ENCODE measurements at regions not wholly inside any gene's neighbourhood (a gene's known extent, or its start where the extent isn't known, plus 50 kb on each side); places are given as distances from the start of the nearest gene placed in this dataset.

GRCh38 chr10:93180482-93180931 lies 106.8 kb downstream of the CYP26A1 start:
- no peak for DNase-seq

- no peak for DNase-seq
Measured at GRCh38 chr10:93181271-93182048, 107.8 kb downstream of the CYP26A1 start.

- no peak for DNase-seq
Measured at GRCh38 chr10:93182049-93182327, 108.3 kb downstream of the CYP26A1 start.

DNA sequence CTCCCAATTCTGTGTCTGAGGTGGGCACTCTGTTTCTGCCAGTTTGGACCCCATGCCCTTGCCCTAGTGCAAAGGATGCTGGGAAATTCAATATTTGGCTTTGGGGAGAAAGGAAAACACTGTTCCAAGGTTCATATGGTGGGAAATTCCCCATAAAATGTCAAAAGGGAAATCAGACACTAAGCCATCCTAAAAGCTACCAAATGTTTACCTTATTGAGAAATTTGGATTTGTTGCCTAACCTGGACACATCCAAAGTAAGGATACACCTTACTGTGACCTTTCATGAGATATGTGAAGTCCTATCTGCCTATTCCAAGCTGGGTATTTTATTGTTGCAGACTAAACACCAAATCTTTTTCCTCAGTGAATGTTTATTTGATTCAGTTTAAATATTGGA lies 109.1 kb downstream of the CYP26A1 start:
- DNase-seq, result no peak

GRCh38 chr10:93186653-93187052 lies 113.0 kb downstream of the CYP26A1 start:
- DNase-seq, result no peak

DNA sequence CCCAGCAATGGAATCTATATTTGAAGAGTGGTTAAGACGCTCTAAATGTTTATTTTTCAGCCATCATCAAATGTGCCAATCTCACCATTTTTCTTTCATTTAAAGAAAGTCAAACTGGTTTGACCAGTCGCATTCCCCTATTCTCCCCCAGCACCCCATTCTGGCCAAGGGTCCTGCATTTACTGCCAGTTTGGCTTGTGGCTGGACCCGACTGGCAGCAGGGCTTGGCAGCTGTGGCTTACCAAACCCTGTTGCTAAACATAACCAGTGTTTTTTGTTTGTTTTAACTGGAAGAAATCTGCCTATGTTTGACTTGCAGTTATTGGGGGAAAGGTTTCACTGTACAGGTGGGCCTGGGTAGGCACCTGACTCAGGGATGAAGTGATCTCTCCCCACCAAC lies 116.3 kb downstream of the CYP26A1 start:
- no peak for DNase-seq

GRCh38 chr10:93190372-93190771 lies 116.7 kb downstream of the CYP26A1 start:
- DNase-seq, result no peak

DNA sequence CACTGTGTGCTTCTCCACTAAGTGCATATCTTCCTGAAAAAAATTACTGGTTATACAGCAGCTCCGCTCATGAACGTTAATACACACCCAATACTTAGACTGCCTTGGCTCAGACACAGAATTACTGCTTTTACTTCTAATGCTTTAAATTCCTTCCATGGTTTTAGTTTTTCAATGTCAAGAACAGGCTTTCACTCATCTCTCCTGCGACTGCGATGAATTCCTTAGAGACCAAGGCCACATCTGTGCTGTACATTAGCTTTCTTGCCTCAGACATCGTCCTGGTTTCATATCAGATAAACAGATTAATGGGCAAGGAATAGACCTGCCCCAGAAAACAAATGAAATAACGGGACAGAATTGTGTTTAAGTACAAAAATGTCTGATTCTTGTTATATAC lies 120.2 kb downstream of the CYP26A1 start:
- no peak for DNase-seq

- no peak for DNase-seq
Measured at GRCh38 chr10:93198401-93199131, 124.9 kb downstream of the CYP26A1 start.

DNA sequence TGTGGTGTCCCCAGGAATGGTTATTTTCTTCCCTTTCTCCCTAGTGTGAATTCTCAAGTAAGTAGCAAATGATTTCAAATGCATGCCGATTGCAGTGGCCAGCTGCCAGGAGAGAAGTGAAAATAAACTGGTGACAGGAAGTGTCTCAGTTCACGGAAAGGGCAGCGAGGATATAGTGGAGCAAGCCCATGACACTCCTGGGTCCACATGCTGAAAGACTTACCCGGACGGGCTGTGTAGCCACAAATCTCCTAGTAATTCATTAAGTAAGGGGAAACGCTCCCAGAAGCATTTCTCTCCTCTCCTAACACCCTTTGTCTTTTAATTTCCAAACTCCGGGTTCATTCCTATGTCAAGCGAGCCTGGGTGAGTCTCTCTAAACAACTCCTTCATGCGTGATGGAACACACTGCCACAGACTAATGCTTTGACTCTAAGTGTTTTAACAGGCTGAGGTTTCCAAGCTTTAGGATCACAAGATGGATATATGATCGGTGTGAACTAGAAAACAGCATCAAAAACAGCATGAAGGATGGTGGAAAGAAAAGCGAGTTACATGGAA lies 125.6 kb downstream of the CYP26A1 start:
- DNase-seq, result no peak

GRCh38 chr10:93204494-93205485 lies 131.1 kb downstream of the CYP26A1 start:
- DNase-seq, result no peak

DNA sequence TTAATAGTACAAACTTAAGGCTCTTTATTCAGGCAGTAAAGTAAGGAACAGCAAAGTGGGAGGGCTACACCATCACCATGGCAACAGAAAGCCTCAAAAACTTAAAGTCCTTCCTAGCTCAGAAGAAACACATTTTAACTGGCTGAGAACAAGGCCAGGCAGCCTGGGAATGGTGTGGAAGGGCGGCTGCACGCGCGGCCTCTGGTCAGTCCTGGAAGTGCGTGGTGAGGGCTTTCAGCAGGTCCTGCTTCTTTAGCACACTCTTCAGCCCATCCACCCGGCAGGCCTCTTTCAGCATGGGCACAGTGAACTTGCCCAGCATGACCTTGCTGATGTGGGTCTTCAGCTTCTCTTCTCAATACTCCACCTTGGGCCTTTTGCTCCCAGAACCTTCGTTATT lies 133.0 kb downstream of the CYP26A1 start:
- DNase-seq, result no peak

GRCh38 chr10:93208717-93209464 lies 135.2 kb downstream of the CYP26A1 start:
- no peak for DNase-seq

DNA sequence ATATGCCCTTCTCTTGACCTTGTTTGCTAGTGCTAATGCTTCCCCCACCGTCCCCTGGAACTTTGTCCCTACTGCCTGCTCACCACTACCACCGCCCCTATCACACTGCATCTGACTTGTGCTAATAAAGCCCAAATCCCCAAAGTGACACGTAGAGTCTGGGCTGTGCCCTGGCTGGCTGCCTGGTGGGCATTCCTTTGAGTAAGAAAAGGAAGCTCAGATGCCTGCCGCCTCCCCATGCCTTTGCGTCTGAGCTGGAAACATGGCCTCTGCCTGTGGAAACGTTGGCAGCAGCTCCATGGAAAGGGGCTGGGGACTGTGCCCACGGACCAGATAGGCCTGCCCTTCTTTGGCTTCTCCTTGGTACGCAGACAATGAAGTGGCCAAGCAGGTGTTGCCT lies 138.3 kb downstream of the CYP26A1 start:
- DNase-seq, result no peak

DNA sequence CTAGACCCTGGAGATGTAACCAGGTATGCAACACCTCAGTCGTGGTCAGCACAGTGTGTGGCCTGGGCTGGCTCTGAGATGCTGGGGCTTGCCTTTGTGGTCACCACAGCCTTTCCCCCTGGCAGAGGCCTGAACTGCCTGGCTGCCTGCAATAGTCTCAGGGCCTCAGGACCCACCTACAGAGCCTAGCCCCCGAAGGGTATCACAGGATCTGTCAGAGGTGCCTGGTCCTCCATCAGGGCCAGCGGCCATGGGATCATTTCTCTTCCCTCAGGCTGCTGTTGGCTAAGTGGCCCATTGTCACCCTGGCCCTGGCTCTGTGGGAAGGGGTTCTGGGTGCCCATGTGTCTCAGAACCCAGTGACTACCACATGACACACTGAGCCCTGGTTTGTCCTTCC lies 141.6 kb downstream of the CYP26A1 start:
- no peak for DNase-seq

GRCh38 chr10:93216341-93216985 lies 142.8 kb downstream of the CYP26A1 start:
- no peak for DNase-seq

GRCh38 chr10:93218386-93218785 lies 144.7 kb downstream of the CYP26A1 start:
- DNase-seq, result no peak

GRCh38 chr10:93219347-93219746 lies 145.7 kb downstream of the CYP26A1 start:
- DNase-seq, result no peak

GRCh38 chr10:93220296-93221170 lies 146.8 kb downstream of the CYP26A1 start:
- no peak for DNase-seq

- DNase-seq, result no peak
Measured at GRCh38 chr10:93221171-93221496, 147.4 kb downstream of the CYP26A1 start.

GRCh38 chr10:93221521-93221920 lies 147.8 kb downstream of the CYP26A1 start:
- no peak for DNase-seq
